ENCODE measurements at regions not wholly inside any gene's neighbourhood (a gene's known extent, or its start where the extent isn't known, plus 50 kb on each side); places are given as distances from the start of the nearest gene placed in this dataset.

GRCh38 chr10:93250010-93250409 is 176.3 kb downstream of the CYP26A1 start:
- TF ChIP-seq POLR2A (IDR thresholded peaks at IDR 0.05): no peak
- TF ChIP-seq CTCF (IDR thresholded peaks at IDR 0.05): no peak

Data from tibial nerve (tissue), 3 donors.